WTC11 (cell line): ENCODE measurements at regions not wholly inside any gene's neighbourhood (a gene's known extent, or its start where the extent isn't known, plus 50 kb on each side); places are given as distances from the start of the nearest gene placed in this dataset.

Source experiments
- CREB1 ChIP-seq: sonication (generic); formaldehyde crosslinking; IDR thresholded peaks from 2 replicates; pipeline ENCODE4 v1.8.0; 2023; ENCODE audit warnings: mild to moderate bottlenecking, missing genetic modification reagents
- FOXK1 ChIP-seq: sonication (generic); formaldehyde crosslinking; IDR thresholded peaks from 2 replicates; pipeline ENCODE4 v1.8.0; 2022; ENCODE audit warnings: mild to moderate bottlenecking, moderate library complexity, missing genetic modification reagents
- IRF2 ChIP-seq: sonication (generic); formaldehyde crosslinking; IDR thresholded peaks from 2 replicates; pipeline ENCODE4 v1.8.0; 2022; ENCODE audit warnings: low read depth, missing genetic modification reagents, borderline replicate concordance
- MXD4 ChIP-seq: fragments of 250-450 bp; sonication (Bioruptor Pico); IDR thresholded peaks from 2 replicates; pipeline ENCODE4 v1.8.0; 2021; ENCODE audit warnings: mild to moderate bottlenecking, moderate library complexity, borderline replicate concordance
- USF2 ChIP-seq: sonication (generic); formaldehyde crosslinking; IDR thresholded peaks from 2 replicates; pipeline ENCODE4 v1.8.1; 2023; ENCODE audit warnings: mild to moderate bottlenecking, missing genetic modification reagents, moderate library complexity
- ZBTB43 ChIP-seq: sonication (generic); formaldehyde crosslinking; IDR thresholded peaks from 2 replicates; pipeline ENCODE4 v1.8.1; 2023; ENCODE audit warnings: mild to moderate bottlenecking, missing genetic modification reagents
- ZNF423 ChIP-seq: fragments of 250-450 bp; sonication (Bioruptor Pico); IDR thresholded peaks from 2 replicates; pipeline ENCODE4 v2.1.2; 2022; ENCODE audit warnings: mild to moderate bottlenecking, moderate library complexity
- TF ChIP-seq, protein P1 (sequence below): sonication (generic); formaldehyde crosslinking; IDR thresholded peaks from 2 replicates; pipeline ENCODE4 v1.8.1; 2022; ENCODE audit warnings: low read depth, missing genetic modification reagents, borderline replicate concordance
- TF ChIP-seq, protein P2 (sequence below): fragments of 200-600 bp; IDR thresholded peaks from 2 replicates; pipeline ENCODE4 v1.8.0; 2022; ENCODE audit warnings: antibody characterized with exemption
- TF ChIP-seq, protein P3 (sequence below): sonication (generic); formaldehyde crosslinking; IDR thresholded peaks from 2 replicates; pipeline ENCODE4 v1.8.0; 2022; ENCODE audit warnings: mild to moderate bottlenecking, missing genetic modification reagents
- TF ChIP-seq, protein P4 (sequence below): sonication (generic); formaldehyde crosslinking; IDR thresholded peaks from 2 replicates; pipeline ENCODE4 v1.8.0; 2022; ENCODE audit warnings: mild to moderate bottlenecking, missing genetic modification reagents

DNA sequence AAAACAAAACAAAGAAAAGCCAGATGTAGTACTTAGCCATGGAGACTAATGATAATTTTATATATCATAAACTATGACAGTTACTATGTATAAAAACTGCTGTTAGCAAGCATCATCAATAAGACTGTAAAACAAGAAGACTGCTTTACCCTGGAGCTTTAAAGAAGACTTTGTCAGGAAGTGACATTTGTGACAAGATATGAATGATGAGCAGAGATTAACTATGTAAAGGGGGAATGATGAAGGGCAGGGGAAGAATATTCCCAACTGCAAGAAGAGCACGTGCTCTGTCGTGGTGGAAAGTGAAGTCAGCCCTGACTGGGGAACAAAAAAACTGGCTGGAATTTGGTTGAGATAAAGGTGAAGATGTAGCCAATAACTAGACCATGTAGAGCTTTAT, 617.1 kb upstream of the AMOT start:
- TF ChIP-seq, protein P1, sequence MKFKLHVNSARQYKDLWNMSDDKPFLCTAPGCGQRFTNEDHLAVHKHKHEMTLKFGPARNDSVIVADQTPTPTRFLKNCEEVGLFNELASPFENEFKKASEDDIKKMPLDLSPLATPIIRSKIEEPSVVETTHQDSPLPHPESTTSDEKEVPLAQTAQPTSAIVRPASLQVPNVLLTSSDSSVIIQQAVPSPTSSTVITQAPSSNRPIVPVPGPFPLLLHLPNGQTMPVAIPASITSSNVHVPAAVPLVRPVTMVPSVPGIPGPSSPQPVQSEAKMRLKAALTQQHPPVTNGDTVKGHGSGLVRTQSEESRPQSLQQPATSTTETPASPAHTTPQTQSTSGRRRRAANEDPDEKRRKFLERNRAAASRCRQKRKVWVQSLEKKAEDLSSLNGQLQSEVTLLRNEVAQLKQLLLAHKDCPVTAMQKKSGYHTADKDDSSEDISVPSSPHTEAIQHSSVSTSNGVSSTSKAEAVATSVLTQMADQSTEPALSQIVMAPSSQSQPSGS, result no peak
- TF ChIP-seq, protein P2, sequence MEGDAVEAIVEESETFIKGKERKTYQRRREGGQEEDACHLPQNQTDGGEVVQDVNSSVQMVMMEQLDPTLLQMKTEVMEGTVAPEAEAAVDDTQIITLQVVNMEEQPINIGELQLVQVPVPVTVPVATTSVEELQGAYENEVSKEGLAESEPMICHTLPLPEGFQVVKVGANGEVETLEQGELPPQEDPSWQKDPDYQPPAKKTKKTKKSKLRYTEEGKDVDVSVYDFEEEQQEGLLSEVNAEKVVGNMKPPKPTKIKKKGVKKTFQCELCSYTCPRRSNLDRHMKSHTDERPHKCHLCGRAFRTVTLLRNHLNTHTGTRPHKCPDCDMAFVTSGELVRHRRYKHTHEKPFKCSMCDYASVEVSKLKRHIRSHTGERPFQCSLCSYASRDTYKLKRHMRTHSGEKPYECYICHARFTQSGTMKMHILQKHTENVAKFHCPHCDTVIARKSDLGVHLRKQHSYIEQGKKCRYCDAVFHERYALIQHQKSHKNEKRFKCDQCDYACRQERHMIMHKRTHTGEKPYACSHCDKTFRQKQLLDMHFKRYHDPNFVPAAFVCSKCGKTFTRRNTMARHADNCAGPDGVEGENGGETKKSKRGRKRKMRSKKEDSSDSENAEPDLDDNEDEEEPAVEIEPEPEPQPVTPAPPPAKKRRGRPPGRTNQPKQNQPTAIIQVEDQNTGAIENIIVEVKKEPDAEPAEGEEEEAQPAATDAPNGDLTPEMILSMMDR, result no peak
- TF ChIP-seq IRF2 (CRISPR knock-in tag) (no peak), ZBTB43 (no peak), MXD4 (CRISPR knock-in tag) (no peak), FOXK1 (CRISPR knock-in tag) (no peak), CREB1 (CRISPR knock-in tag) (no peak), USF2 (CRISPR knock-in tag) (no peak), ZNF423 (CRISPR knock-in tag) (no peak)
- TF ChIP-seq, protein P3, sequence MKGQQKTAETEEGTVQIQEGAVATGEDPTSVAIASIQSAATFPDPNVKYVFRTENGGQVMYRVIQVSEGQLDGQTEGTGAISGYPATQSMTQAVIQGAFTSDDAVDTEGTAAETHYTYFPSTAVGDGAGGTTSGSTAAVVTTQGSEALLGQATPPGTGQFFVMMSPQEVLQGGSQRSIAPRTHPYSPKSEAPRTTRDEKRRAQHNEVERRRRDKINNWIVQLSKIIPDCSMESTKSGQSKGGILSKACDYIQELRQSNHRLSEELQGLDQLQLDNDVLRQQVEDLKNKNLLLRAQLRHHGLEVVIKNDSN (CRISPR knock-in tag), result no peak
- TF ChIP-seq, protein P4, sequence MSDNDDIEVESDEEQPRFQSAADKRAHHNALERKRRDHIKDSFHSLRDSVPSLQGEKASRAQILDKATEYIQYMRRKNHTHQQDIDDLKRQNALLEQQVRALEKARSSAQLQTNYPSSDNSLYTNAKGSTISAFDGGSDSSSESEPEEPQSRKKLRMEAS, result no peak
